HG03103 (cell line): ENCODE measurements at regions not wholly inside any gene's neighbourhood (a gene's known extent, or its start where the extent isn't known, plus 50 kb on each side); places are given as distances from the start of the nearest gene placed in this dataset.
"Not testable (repeated sequence)": the region's sequence is repeated elsewhere in the genome, so short reads cannot be mapped to it uniquely, and the experiment has no call there.

Source experiments
- ATAC-seq: cut with Tn5 transposase; IDR thresholded peaks from one replicate; pipeline ENCODE4 v1.9.1; 2021; ENCODE audit warnings: low read depth; ENCODE audit not compliant: unreplicated experiment

- no peak for ATAC-seq
Measured at GRCh38 chr10:9111976-9112375, 1057.5 kb downstream of the GATA3 start.

- ATAC-seq = no peak
Measured at GRCh38 chr10:9126728-9127127, 1072.2 kb downstream of the GATA3 start.

- no peak for ATAC-seq
Measured at GRCh38 chr10:9137368-9137767, 1082.9 kb downstream of the GATA3 start.

- ATAC-seq = not testable (repeated sequence)
Measured at GRCh38 chr10:9138829-9139228, 1084.3 kb downstream of the GATA3 start.

- no peak for ATAC-seq
Measured at GRCh38 chr10:9140373-9140772, 1085.9 kb downstream of the GATA3 start.

- no peak for ATAC-seq
Measured at GRCh38 chr10:9147475-9147874, 1093.0 kb downstream of the GATA3 start.

GRCh38 chr10:9149134-9149533, 1094.6 kb downstream of the GATA3 start:
- no peak for ATAC-seq

- not testable (repeated sequence) for ATAC-seq
Measured at GRCh38 chr10:9153057-9153456, 1098.6 kb downstream of the GATA3 start.

- ATAC-seq = no peak
Measured at GRCh38 chr10:9157656-9158055, 1103.2 kb downstream of the GATA3 start.

GRCh38 chr10:9158675-9159074, 1104.2 kb downstream of the GATA3 start:
- no peak for ATAC-seq

GRCh38 chr10:9160275-9160674, 1105.8 kb downstream of the GATA3 start:
- no peak for ATAC-seq

GRCh38 chr10:9163699-9164098, 1109.2 kb downstream of the GATA3 start:
- no peak for ATAC-seq

GRCh38 chr10:9166770-9167169, 1112.3 kb downstream of the GATA3 start:
- ATAC-seq = no peak

- no peak for ATAC-seq
Measured at GRCh38 chr10:9172276-9172675, 1117.8 kb downstream of the GATA3 start.

- ATAC-seq = no peak
Measured at GRCh38 chr10:9175200-9175599, 1120.7 kb downstream of the GATA3 start.

- ATAC-seq = not testable (repeated sequence)
Measured at GRCh38 chr10:9183197-9183880, 1128.9 kb downstream of the GATA3 start.

GRCh38 chr10:9188022-9188810, 1133.7 kb downstream of the GATA3 start:
- ATAC-seq = no peak

GRCh38 chr10:9189448-9189847, 1135.0 kb downstream of the GATA3 start:
- ATAC-seq = no peak

- no peak for ATAC-seq
Measured at GRCh38 chr10:9193120-9193519, 1138.6 kb downstream of the GATA3 start.

GRCh38 chr10:9195385-9195784, 1140.9 kb downstream of the GATA3 start:
- ATAC-seq = no peak

- ATAC-seq = no peak
Measured at GRCh38 chr10:9198611-9199010, 1144.1 kb downstream of the GATA3 start.

- ATAC-seq = no peak
Measured at GRCh38 chr10:9205558-9205957, 1151.1 kb downstream of the GATA3 start.
